ENCODE measurements at regions not wholly inside any gene's neighbourhood (a gene's known extent, or its start where the extent isn't known, plus 50 kb on each side); places are given as distances from the start of the nearest gene placed in this dataset.

- DNase-seq (ENCODE audit: low read depth), result no peak
- TF ChIP-seq CTCF (IDR thresholded peaks at IDR 0.05; ENCODE audit: insufficient read depth, low read length), result no peak
- H3K4me3 ChIP-seq (ENCODE audit: low read depth, low read length), result no peak overlapping the region
Observed at GRCh38 chr20:52780462-52780861, 191.7 kb upstream of the TSHZ2 start.

GRCh38 chr20:52779125-52779524, 193.0 kb upstream of the TSHZ2 start:
- TF ChIP-seq CTCF (IDR thresholded peaks at IDR 0.05; ENCODE audit: insufficient read depth, low read length), result no peak
- no peak overlapping the region for H3K4me3 ChIP-seq (ENCODE audit: low read depth, low read length)
- DNase-seq (ENCODE audit: low read depth), result no peak

GRCh38 chr20:52777171-52777570, 195.0 kb upstream of the TSHZ2 start:
- no peak for DNase-seq (ENCODE audit: low read depth)
- TF ChIP-seq CTCF (IDR thresholded peaks at IDR 0.05; ENCODE audit: insufficient read depth, low read length), result no peak
- H3K4me3 ChIP-seq (ENCODE audit: low read depth, low read length), result no peak overlapping the region

GRCh38 chr20:52775786-52776185, 196.4 kb upstream of the TSHZ2 start:
- no peak for TF ChIP-seq CTCF (IDR thresholded peaks at IDR 0.05; ENCODE audit: insufficient read depth, low read length)
- no peak overlapping the region for H3K4me3 ChIP-seq (ENCODE audit: low read depth, low read length)
- no peak for DNase-seq (ENCODE audit: low read depth)

- H3K4me3 ChIP-seq (ENCODE audit: low read depth, low read length), result no peak overlapping the region
- DNase-seq (ENCODE audit: low read depth), result no peak
- no peak for TF ChIP-seq CTCF (IDR thresholded peaks at IDR 0.05; ENCODE audit: insufficient read depth, low read length)
Observed at GRCh38 chr20:52768694-52769093, 203.5 kb upstream of the TSHZ2 start.

- no peak for DNase-seq (ENCODE audit: low read depth)
- no peak for TF ChIP-seq CTCF (IDR thresholded peaks at IDR 0.05; ENCODE audit: insufficient read depth, low read length)
- no peak overlapping the region for H3K4me3 ChIP-seq (ENCODE audit: low read depth, low read length)
Observed at GRCh38 chr20:52766645-52767435, 205.3 kb upstream of the TSHZ2 start.
